Fibroblast of pulmonary artery (primary cell): ENCODE measurements at regions not wholly inside any gene's neighbourhood (a gene's known extent, or its start where the extent isn't known, plus 50 kb on each side); places are given as distances from the start of the nearest gene placed in this dataset.

Experiments used
- DNase-seq: peaks from one replicate; pipeline ENCODE4 v3.0.0-alpha.2; 2010; ENCODE audit warnings: low read depth
- H3K4me3 ChIP-seq: replicated peaks from 2 replicates; pipeline ENCODE4 v1.5.1; 2011; ENCODE audit warnings: low read depth, mild to moderate bottlenecking, control low read depth, low read length, moderate library complexity
- TF ChIP-seq, protein P1 (sequence below): IDR thresholded peaks from 2 replicates; pipeline ENCODE4 v1.5.1; 2011; ENCODE audit warnings: mild to moderate bottlenecking, control low read depth, low read length, inconsistent platforms; ENCODE audit errors: missing control alignments

DNA sequence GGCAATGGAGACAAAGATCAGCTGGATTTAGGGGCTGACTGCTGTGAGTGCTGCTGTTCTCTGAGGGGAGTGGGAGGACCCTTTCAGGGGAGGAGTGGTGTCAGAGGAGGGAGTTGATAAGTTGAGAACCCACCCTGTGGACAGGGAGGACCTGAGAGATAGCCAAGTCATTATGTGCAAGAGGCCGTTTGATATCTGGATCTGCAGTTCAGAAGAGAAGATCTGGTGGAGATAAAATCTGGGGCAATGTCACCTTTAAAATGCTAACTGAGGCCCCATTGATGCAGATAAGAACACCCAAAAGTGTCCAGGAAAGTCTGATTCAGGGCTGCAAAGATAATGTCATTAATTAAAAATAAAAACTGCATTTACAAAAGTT is 256.1 kb upstream of the HES1 start:
- no peak for DNase-seq
- H3K4me3 ChIP-seq = no peak overlapping the region
- TF ChIP-seq, protein P1, sequence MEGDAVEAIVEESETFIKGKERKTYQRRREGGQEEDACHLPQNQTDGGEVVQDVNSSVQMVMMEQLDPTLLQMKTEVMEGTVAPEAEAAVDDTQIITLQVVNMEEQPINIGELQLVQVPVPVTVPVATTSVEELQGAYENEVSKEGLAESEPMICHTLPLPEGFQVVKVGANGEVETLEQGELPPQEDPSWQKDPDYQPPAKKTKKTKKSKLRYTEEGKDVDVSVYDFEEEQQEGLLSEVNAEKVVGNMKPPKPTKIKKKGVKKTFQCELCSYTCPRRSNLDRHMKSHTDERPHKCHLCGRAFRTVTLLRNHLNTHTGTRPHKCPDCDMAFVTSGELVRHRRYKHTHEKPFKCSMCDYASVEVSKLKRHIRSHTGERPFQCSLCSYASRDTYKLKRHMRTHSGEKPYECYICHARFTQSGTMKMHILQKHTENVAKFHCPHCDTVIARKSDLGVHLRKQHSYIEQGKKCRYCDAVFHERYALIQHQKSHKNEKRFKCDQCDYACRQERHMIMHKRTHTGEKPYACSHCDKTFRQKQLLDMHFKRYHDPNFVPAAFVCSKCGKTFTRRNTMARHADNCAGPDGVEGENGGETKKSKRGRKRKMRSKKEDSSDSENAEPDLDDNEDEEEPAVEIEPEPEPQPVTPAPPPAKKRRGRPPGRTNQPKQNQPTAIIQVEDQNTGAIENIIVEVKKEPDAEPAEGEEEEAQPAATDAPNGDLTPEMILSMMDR = no peak

DNA sequence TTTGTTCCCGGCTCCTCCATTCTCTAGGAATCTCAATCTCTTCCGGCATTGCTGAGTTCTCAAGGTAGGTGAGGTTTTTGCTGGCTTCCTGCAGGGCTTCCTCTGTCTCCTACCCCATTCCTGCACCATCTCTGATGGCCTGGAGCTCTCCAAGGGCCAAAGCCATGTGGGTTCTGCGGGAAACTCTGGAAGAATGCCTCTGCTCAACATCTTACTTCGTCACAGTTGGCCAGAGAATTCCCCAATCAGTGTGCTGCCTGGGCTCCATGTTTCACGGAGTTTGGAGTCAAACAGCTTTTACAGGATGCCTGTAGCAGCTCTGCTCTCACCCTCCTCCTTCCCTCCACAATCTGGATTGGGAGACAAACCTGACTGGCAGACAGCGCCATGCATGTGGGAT is 253.9 kb upstream of the HES1 start:
- H3K4me3 ChIP-seq = no peak overlapping the region
- no peak for DNase-seq
- TF ChIP-seq, protein P1 = no peak

DNA sequence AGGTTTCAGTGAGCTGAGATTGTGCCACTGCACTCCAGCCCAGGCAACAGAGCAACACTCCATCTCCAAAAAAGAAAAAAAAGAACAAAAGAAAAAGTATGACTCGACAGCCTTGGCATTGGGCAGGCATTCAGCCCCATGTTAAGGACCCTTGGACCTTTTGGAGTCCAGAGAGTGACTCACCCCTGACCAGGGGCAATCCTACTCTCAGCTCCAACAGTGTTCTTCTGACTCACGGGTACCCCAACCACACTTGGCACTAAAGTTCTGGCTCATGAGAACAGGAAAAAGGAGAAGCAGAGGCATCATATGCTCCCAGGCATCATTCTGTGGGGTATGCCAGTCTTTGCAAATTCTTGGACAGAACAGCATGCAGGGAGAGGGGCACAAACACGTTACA is 252.4 kb upstream of the HES1 start:
- peak; percentile 28 for DNase-seq
- no peak overlapping the region for H3K4me3 ChIP-seq
- TF ChIP-seq, protein P1 = no peak

DNA sequence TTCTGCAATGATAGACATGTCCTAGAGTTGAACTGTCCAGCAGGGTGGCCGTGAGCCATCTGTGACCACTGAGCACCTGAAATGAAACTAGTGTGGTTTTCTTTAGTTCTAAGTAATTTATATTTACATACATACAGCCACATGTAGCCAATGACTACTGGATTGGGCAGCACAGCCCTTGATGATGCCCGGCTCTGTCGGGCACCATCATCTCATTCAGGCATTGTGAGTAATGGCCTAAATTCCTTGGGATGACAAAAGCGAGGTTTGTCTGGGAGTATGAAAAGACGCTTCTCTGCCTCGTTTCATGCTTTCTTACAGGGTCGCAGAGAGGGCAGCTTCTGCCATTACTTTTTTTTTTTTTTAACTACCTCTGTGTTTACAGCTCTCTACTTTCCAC is 251.9 kb upstream of the HES1 start:
- TF ChIP-seq, protein P1 = no peak
- no peak overlapping the region for H3K4me3 ChIP-seq
- DNase-seq = no peak

DNA sequence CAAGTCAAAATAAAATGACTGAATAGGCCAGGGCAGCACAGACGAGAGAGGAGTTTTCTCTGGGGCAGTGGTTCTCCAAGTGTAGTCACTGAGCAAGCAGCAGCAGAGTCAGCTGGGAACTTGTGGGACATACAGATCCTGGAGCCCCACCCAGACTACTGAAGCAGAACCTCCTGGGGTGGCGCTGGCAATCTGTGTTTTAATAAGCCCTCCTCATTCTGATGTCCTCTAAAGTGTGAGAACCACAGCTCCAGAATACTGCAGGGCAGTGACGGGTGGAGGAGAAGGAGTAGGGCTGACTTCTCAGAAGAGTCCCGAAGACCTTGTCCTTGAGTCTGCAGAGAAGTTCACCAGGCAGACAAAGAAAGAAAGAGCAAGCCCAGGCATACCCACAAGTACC is 251.3 kb upstream of the HES1 start:
- H3K4me3 ChIP-seq = no peak overlapping the region
- no peak for DNase-seq
- TF ChIP-seq, protein P1 = no peak

DNA sequence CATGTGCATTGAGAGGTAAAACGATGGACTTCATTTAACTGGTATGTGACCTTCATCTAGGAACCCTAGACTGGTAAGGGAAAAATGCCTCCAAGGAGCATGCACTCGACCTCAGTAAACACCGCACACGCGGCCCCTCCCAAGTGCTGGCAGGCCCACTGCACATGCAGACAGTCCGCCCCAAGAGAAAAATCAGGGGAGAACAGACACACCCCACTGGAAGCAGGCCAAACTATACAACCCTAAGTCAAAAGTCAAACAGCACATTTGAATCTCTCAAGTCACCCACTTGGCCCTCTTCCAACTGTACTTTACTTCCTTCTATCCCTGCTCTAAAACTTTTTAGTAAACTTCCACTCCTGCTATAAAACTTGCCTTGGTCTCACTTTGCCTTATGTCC is 250.1 kb upstream of the HES1 start:
- TF ChIP-seq, protein P1 = no peak
- H3K4me3 ChIP-seq = no peak overlapping the region
- no peak for DNase-seq

DNA sequence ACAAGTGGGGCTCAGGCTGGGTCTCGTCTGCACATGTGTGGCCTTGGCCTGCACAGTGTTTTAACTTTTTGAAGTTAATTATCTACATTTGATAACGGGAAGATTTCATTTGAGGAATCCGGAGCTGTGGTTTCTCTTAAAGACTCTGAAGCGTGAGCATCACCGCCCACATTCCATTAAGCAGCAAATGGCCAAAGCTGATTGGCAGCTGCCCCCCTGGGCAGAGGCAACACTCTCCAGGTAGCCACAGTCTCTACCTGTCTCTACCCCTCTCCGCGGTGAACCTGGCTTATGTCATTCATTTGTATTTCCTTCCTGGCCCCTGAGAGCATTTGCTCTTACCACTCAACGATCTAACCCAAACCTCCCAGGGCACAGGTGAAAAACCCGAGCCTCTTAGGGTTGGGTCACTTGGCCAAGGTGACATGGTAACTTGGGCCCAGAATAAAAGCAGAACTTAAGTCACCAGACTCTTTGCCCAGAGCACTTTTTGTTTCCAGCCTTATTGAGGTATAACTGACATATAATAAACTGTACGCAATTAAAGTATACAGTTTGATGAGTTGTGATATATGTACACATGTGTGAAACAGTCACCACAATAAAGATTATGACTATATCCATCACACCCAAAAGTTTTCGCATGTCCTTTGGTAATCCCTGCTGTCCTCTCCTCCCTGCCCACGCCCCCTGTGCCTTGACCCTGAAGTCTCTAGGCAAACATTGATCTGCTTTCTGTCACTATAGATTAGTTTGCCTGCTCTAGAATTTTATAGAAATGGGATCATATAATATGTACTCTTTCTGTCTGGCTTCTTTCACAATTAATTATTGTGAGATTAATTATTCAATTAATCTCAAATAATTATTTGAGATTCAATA is 245.7 kb upstream of the HES1 start:
- no peak for DNase-seq
- H3K4me3 ChIP-seq = no peak overlapping the region
- TF ChIP-seq, protein P1 = no peak
